ENCODE measurements at regions not wholly inside any gene's neighbourhood (a gene's known extent, or its start where the extent isn't known, plus 50 kb on each side); places are given as distances from the start of the nearest gene placed in this dataset.

DNA sequence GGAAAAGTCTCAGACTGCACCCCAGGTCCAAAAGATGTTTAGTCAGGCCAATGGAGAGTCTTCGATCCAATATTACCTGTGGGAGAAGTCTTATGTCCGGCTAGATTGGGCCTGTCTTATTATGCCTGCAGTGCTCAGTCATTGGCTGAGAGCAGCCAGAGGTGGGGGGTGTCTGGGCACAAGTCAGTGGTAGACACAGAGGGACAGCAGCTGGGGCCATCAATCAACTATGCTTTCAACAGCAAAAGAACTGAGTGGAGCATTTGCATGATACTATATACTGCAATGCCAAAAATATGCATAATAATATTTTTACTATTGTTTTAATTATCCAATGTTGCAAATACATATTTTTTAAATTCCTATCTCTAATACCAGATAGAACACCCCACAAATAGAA, 298.6 kb upstream of the CDH20 start:
- peaks cover 11% of the 10 kb centered on the region for H3K9me3 Mint-ChIP-seq
- no peak for ATAC-seq
- H3K4me1 Mint-ChIP-seq = no peaks in the 10 kb centered on the region
- no peaks in the 10 kb centered on the region for H3K36me3 Mint-ChIP-seq
- no peak overlapping the region for H3K4me3 Mint-ChIP-seq
- DNase-seq (ENCODE audit: low spot score in 2 of 2) = no peak
- H3K27ac Mint-ChIP-seq = no peak overlapping the region

DNA sequence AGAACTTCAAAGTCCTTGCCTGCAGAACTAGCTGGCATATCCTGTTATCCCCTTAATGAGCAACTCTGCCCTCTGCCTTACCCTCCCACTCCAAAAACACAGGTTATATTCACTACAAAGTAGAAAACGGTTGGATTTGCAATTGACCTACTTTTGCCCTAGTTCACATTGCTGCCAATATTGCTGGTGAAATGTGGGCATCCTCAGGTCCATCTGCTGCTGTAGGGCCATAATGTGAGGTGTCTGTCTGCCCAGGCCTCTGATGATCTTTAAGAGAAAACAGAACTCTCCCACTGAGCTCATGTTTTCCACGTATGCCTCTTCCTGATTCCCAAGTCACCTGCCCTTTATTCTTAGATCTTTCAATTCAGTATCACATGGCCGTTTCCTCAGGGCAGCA, 294.0 kb upstream of the CDH20 start:
- ATAC-seq (no peak), DNase-seq (ENCODE audit: low spot score in 2 of 2) (no peak)
- no peaks in the 10 kb centered on the region for H3K4me1 Mint-ChIP-seq
- H3K9me3 Mint-ChIP-seq = peaks cover 11% of the 10 kb centered on the region
- H3K4me3 Mint-ChIP-seq = no peak overlapping the region
- no peak overlapping the region for H3K27ac Mint-ChIP-seq
- no peaks in the 10 kb centered on the region for H3K36me3 Mint-ChIP-seq

DNA sequence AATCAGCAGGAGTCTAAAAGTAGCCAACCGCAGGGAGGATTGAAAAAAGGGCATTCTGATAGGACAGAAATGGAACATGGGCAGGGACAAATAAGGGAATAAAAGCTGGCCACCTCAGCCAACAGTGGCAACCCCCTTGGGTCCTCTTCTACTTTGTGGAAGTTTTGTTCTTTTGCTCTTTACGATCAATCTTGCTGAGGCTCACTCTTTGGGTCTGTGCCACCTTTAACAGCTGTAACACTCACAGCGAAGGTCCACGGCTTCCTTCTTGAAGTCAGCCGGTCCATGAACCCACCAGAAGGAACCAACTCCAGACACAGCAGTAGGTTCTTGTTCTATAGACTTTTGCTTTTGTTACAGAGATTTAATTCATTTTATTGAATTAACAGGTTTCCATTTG, 285.4 kb upstream of the CDH20 start:
- no peak for ATAC-seq
- Mint-ChIP-seq H3K4me3 (no peak overlapping the region), H3K4me1 (no peaks in the 10 kb centered on the region), H3K27ac (no peak overlapping the region), H3K9me3 (peaks cover 7% of the 10 kb centered on the region), H3K36me3 (no peaks in the 10 kb centered on the region)
- no peak for DNase-seq (ENCODE audit: low spot score in 2 of 2)

DNA sequence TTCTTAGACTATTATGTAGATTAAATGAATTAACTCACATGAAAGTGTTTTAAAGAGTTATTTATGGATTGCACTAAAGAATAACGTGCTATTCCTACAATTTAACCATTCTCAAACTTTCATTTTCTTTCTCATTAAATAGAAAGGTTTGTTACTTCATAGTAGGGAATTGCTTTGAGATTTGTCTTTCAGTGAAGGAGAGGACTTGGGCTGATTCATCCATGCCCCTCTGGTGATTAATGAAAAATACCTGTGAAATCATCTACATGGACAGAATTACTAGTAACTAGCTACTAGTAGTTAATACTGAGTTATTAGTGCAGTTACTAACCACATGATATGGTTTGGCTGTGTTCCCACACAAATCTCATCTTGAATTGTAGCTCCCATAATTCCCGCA, 275.8 kb upstream of the CDH20 start:
- no peaks in the 10 kb centered on the region for H3K36me3 Mint-ChIP-seq
- no peak overlapping the region for H3K4me3 Mint-ChIP-seq
- H3K9me3 Mint-ChIP-seq = peaks cover 21% of the 10 kb centered on the region
- no peaks in the 10 kb centered on the region for H3K4me1 Mint-ChIP-seq
- no peak overlapping the region for H3K27ac Mint-ChIP-seq
- DNase-seq (ENCODE audit: low spot score in 2 of 2) = no peak
- no peak for ATAC-seq

DNA sequence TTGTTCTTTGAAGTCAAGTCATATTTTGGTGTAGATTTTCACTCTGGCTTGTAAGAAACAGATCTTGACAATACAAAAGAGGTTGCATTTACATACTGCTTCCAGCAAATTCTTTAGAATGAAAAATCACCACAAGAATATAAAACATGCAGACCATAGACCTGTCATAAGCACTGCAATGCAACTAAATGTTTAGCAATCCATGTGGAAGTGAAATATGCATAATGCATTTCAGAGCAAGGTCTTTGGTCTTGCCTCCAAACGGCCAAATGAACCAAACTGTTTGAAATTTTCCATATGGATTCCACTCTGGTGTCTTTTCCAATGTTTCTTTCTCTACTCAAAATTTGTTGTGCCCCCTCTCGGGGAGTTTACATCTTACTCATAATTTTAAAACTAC, 271.0 kb upstream of the CDH20 start:
- Mint-ChIP-seq H3K27ac (no peak overlapping the region), H3K4me1 (no peaks in the 10 kb centered on the region), H3K36me3 (no peaks in the 10 kb centered on the region), H3K9me3 (peaks cover 18% of the 10 kb centered on the region), H3K4me3 (no peak overlapping the region)
- DNase-seq (ENCODE audit: low spot score in 2 of 2) = no peak
- ATAC-seq = no peak

DNA sequence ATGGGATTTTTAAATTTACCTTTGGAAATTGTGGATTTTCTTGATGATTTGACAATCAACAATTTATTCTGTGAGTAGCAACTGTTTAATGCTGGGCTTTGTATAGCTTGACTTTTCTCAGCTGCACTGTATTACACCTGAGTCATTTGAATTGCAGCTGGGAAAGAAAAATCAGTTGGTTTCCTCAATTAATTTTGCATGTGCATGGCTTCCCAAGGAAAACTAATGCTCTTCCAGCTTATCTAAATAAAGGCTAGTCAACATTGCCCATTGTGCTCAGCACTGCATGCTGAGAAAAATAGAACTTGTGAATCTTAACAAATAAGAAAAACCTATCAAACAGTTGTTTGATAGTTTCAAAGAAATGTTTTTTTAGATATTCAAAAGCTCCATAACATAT, 268.3 kb upstream of the CDH20 start:
- DNase-seq (ENCODE audit: low spot score in 2 of 2) = no peak
- H3K9me3 Mint-ChIP-seq = peaks cover 7% of the 10 kb centered on the region
- H3K4me3 Mint-ChIP-seq = no peak overlapping the region
- no peaks in the 10 kb centered on the region for H3K36me3 Mint-ChIP-seq
- no peaks in the 10 kb centered on the region for H3K4me1 Mint-ChIP-seq
- no peak for ATAC-seq
- H3K27ac Mint-ChIP-seq = no peak overlapping the region

DNA sequence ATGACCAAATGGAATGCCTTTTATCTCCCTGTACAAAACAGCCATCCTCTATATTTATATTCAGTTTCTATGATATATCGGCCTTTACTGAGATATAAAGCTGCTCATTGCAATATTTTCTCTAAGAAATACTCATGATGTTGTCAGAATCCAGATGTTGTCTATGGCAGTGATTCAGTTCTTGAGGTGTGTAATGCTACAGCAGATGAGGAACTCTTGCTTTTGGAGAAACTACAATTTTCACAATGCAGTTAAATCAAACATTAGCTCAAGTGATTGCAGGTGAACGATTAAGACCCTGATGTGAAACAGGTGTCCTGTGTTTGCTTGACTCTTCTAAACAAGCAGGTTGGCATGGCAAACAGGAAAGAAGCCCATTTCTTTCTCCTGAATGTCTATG, 256.2 kb upstream of the CDH20 start:
- peaks cover 15% of the 10 kb centered on the region for H3K9me3 Mint-ChIP-seq
- H3K4me1 Mint-ChIP-seq = no peaks in the 10 kb centered on the region

DNA sequence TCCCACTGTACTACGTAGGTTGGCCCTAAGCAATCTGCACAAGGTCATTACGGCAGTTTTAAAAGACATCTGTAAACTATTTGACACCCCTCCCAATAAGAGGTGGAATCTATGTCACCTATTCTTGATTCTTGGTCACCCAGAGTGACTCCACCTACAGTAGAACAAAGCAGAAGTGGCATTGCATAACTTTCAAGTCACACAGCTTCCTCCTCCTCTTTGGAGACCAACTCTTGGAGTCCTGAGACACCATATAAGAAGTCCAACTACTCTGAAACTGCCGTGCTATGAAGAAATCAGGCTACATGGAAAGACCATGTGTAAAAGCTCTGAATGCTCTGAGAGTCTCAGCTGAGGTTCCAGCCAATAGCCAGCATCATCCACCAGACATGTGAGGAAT, 253.5 kb upstream of the CDH20 start:
- Mint-ChIP-seq H3K4me3 (no peak overlapping the region), H3K27ac (no peak overlapping the region), H3K4me1 (no peaks in the 10 kb centered on the region), H3K36me3 (no peaks in the 10 kb centered on the region), H3K9me3 (peaks cover 12% of the 10 kb centered on the region)
- ATAC-seq (no peak), DNase-seq (ENCODE audit: low spot score in 2 of 2) (no peak)

More for the DNA sequence above, 256.2 kb upstream of the CDH20 start:
- no peak for DNase-seq (ENCODE audit: low spot score in 2 of 2)
- no peak overlapping the region for H3K4me3 Mint-ChIP-seq
- no peak overlapping the region for H3K27ac Mint-ChIP-seq
- no peaks in the 10 kb centered on the region for H3K36me3 Mint-ChIP-seq
- ATAC-seq = no peak

DNA sequence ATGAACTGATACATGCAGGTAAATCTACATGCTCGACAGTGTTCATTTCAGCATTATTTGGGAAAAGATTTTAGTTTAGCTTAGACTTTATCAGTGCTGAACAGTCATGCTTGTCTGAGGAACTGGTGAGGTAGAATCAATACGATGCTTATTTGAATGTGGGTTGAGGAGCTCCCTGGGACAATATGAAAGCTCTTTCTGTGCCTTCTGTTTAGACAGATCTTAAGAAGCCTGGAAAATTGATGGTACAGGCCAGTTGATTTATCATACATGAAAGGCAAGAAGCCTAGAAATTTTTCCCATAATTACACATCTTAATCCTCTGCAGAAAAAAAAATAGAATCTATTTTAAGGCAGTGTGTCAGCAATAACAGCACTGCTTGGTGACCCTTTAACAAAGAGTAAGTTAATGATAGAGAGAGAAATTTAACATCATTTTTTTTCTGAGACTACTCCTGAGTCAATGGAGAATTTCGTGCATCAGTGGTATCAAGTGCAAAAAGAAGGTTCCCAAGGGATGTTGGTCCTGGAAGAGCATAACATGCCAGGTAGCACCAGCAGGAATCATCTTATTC, 252.2 kb upstream of the CDH20 start:
- no peak overlapping the region for H3K4me3 Mint-ChIP-seq
- DNase-seq (ENCODE audit: low spot score in 2 of 2) (no peak), ATAC-seq (no peak)
- no peaks in the 10 kb centered on the region for H3K36me3 Mint-ChIP-seq
- peaks cover 10% of the 10 kb centered on the region for H3K9me3 Mint-ChIP-seq
- no peak overlapping the region for H3K27ac Mint-ChIP-seq
- H3K4me1 Mint-ChIP-seq = no peaks in the 10 kb centered on the region

DNA sequence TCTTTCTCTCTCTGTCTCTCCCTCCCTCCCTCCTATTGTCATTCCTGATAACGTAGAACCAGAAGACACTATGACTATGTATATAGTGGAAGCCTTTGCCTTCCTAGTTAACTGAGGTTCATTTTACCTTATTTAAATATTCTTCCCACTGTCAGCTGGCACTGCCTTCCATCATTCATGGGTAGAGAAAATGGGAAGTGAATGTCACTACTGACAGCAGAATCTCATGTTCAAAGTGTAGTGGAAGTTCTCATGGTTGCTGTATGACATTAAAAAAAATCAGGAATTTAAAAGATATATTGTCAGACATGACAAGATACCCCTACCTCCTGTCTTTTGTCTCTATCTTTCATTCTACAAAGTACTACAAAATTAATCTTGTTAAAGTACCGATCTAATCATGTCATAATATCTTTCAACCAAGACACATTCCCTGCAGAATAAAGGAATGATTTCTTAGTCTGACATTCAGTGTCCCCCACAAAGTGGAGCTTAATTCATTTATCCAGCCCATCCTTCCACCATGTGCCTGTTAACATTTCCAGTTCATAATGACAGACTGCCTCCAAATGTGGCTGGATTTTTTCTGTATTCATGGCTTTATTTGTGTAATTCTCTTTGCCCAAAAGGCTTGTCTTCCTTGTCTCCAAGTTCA, 250.1 kb upstream of the CDH20 start:
- H3K9me3 Mint-ChIP-seq = peaks cover 14% of the 10 kb centered on the region
- ATAC-seq = no peak
- no peak overlapping the region for H3K27ac Mint-ChIP-seq
- no peak overlapping the region for H3K4me3 Mint-ChIP-seq
- DNase-seq (ENCODE audit: low spot score in 2 of 2) = no peak
- no peaks in the 10 kb centered on the region for H3K36me3 Mint-ChIP-seq
- H3K4me1 Mint-ChIP-seq = no peaks in the 10 kb centered on the region

DNA sequence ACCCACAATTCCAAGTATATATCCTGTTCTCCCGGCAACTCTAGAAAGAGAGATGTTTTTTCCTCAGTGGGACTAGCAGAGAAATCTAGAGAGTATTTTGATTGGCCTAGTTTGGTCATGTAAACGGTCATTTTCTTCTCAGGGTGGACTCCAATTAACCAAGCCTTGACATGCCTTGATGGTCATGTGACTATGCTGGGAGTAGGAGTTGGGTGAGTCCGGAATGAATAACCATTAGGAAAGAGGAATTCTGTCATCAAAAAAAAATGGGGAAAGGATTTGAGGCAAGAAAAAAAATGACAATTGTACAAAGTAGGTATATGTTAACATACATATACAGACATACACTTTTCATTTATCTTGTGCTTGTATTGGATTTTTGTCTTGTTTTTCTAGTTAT, 248.2 kb upstream of the CDH20 start:
- H3K9me3 Mint-ChIP-seq = peaks cover 17% of the 10 kb centered on the region
- no peaks in the 10 kb centered on the region for H3K4me1 Mint-ChIP-seq

DNA sequence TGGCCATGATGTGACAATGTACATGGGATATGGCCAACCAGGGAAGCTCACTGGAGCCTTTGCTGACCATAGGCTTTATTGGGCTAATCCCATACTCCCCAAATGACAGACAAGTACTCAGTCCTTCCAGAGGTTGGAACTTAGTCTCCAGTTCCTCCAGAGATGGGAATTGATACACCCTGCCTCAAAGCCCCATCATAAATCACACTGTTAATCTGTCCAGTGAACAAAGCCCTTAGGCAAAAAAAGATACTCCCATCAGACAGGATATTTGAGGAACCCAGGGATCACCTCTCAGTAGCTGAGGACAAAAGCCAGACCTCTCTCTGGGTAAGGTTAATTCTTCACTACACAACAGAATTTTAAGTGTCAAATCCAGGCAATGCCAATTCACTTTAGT, 247.5 kb upstream of the CDH20 start:
- H3K4me3 Mint-ChIP-seq = no peak overlapping the region
- no peak for ATAC-seq
- no peaks in the 10 kb centered on the region for H3K36me3 Mint-ChIP-seq
- peaks cover 17% of the 10 kb centered on the region for H3K9me3 Mint-ChIP-seq
- no peak for DNase-seq (ENCODE audit: low spot score in 2 of 2)
- no peak overlapping the region for H3K27ac Mint-ChIP-seq
- no peaks in the 10 kb centered on the region for H3K4me1 Mint-ChIP-seq

More for the DNA sequence above, 248.2 kb upstream of the CDH20 start:
- H3K27ac Mint-ChIP-seq = no peak overlapping the region
- DNase-seq (ENCODE audit: low spot score in 2 of 2) (no peak), ATAC-seq (no peak)
- H3K36me3 Mint-ChIP-seq = no peaks in the 10 kb centered on the region
- no peak overlapping the region for H3K4me3 Mint-ChIP-seq

DNA sequence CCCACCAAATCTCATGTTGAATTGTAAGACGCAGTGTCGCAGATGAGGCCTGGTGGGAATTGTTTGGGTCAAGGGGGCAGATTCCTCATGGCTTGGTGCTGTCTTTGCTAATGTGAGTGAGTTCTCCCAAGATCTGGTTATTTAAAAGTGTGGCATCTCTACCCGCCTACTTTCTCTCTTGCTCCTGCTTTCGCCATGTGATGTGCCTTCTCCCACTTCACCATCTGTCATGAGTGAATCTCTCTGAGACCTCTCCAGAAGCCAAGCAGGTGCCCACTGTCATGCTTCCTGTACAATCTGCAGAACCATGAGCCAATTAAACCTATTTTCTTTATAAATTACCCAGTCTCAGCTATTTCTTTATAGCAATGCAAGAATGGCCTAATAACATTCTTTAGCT, 246.6 kb upstream of the CDH20 start:
- Mint-ChIP-seq H3K27ac (no peak overlapping the region), H3K9me3 (peaks cover 17% of the 10 kb centered on the region), H3K4me3 (no peak overlapping the region), H3K36me3 (no peaks in the 10 kb centered on the region), H3K4me1 (no peaks in the 10 kb centered on the region)
- DNase-seq (ENCODE audit: low spot score in 2 of 2) = no peak
- ATAC-seq = no peak

DNA sequence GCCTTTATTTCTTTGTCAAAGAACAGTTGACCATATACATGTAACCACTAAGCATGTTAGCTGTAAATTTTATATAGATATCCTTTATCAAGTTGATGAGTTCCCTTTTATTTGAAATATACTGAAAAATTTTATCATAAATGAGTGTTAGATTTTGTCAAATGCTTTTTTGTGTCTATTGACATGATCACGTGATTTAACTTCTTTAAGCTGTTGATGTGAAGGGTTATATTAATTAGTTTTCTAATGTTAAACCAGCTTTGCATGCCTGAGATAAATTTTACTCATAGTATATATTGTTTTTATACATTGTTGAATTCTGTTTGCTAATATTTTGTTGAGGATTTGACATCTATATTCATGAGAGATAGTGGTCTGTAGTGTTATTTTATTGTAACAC, 241.9 kb upstream of the CDH20 start:
- DNase-seq (ENCODE audit: low spot score in 2 of 2) (no peak), ATAC-seq (no peak)
- H3K9me3 Mint-ChIP-seq = peaks cover 13% of the 10 kb centered on the region
- H3K4me3 Mint-ChIP-seq = no peak overlapping the region
- H3K36me3 Mint-ChIP-seq = no peaks in the 10 kb centered on the region
- H3K27ac Mint-ChIP-seq = no peak overlapping the region
- H3K4me1 Mint-ChIP-seq = no peaks in the 10 kb centered on the region

DNA sequence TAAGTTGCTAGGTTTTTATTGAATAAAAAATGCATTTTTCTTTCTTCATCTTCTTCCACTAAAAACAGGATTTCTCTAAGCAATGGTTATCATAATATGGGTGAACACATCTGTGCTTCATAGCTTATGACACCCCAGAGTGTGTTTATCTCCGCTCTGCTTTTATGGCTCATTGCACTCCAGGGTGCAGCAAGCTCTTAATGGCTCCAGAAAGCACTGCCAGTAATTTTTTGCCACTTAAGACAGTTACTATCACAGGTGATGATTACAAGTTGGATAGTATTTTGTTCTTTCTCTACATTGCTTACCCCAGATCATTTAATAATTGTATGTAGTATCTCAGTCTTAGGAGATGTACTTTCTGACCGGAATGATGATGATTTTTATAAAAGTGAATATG, 239.3 kb upstream of the CDH20 start:
- H3K36me3 Mint-ChIP-seq = no peaks in the 10 kb centered on the region
- no peak overlapping the region for H3K4me3 Mint-ChIP-seq
- H3K9me3 Mint-ChIP-seq = peaks cover 9% of the 10 kb centered on the region
- ATAC-seq (no peak), DNase-seq (ENCODE audit: low spot score in 2 of 2) (no peak)
- no peaks in the 10 kb centered on the region for H3K4me1 Mint-ChIP-seq
- no peak overlapping the region for H3K27ac Mint-ChIP-seq

DNA sequence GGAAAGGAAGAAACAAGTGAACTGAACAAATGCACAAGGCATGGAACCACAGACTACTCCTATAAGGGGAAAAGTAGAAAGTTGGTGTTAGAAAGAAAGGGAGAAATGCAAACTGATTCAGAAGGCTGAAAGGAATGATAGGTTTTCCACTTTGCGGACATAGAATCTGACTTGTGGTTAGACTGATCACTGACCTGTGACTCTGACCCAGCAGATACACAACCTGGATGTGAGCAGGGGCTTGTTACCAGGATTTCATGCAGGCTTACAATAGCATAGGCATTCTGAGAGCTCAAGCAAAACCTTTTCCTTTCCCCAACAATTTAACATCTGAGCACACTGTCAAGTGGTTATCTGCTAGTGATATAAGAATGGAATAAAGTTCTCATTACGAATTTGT, 237.0 kb upstream of the CDH20 start:
- ATAC-seq (no peak), DNase-seq (ENCODE audit: low spot score in 2 of 2) (no peak)
- Mint-ChIP-seq H3K4me3 (no peak overlapping the region), H3K27ac (no peak overlapping the region), H3K4me1 (no peaks in the 10 kb centered on the region), H3K36me3 (no peaks in the 10 kb centered on the region), H3K9me3 (peaks cover 16% of the 10 kb centered on the region)

DNA sequence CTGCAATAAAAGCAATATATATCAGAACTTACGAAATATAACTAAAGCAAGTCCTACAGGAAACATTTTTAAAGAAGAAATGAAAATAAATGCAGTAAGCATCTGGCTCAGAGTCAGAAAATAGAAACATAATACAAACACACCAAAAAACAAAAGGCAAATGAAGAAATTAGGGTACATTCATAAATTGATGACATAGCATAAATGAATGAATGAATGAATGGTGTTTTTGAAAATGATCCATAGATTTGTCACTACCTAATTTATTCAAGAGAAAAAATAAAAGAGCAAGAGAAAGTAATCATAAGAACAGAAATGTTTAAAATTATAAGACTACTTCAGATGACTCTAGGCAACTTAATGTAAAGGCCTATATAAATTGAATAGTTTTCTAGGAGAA, 226.1 kb upstream of the CDH20 start:
- Mint-ChIP-seq H3K36me3 (no peaks in the 10 kb centered on the region), H3K27ac (no peak overlapping the region), H3K4me3 (no peak overlapping the region), H3K4me1 (no peaks in the 10 kb centered on the region), H3K9me3 (peaks cover 9% of the 10 kb centered on the region)
- DNase-seq (ENCODE audit: low spot score in 2 of 2) = no peak
- ATAC-seq = no peak

All from stimulated activated effector memory CD8-positive, alpha-beta T cell treated with anti-CD3 and anti-CD28 coated beads, Interleukin-12 subunit alpha, Interleukin-12 subunit beta, amount 100 ng/mL, for 72 hours (primary cell).